Glutamatergic neuron (in vitro differentiated cells): ENCODE measurements at regions not wholly inside any gene's neighbourhood (a gene's known extent, or its start where the extent isn't known, plus 50 kb on each side); places are given as distances from the start of the nearest gene placed in this dataset.

Experiments
- DNase-seq: peaks from one replicate; pipeline ENCODE4 v3.0.0; 2022
- H3K27ac Mint-ChIP-seq: one replicate; pipeline ENCODE4 v1.8.0; 2020; ENCODE audit warnings: mild to moderate bottlenecking, mixed read lengths, inconsistent platforms; ENCODE audit not compliant: unreplicated experiment
- H3K27me3 Mint-ChIP-seq: one replicate; pipeline ENCODE4 v1.8.0; 2020; ENCODE audit warnings: mild to moderate bottlenecking, moderate library complexity, mixed read lengths, inconsistent platforms; ENCODE audit not compliant: unreplicated experiment
- H3K36me3 Mint-ChIP-seq: one replicate; pipeline ENCODE4 v1.8.0; 2020; ENCODE audit warnings: mild to moderate bottlenecking, mixed read lengths, inconsistent platforms; ENCODE audit not compliant: unreplicated experiment
- H3K4me1 Mint-ChIP-seq: one replicate; pipeline ENCODE4 v1.8.0; 2020; ENCODE audit warnings: mild to moderate bottlenecking, low read depth, mixed read lengths, inconsistent platforms; ENCODE audit not compliant: unreplicated experiment
- H3K4me3 Mint-ChIP-seq: one replicate; pipeline ENCODE4 v1.8.0; 2020; ENCODE audit warnings: mild to moderate bottlenecking, mixed read lengths, inconsistent platforms; ENCODE audit not compliant: unreplicated experiment
- H3K9me3 Mint-ChIP-seq: one replicate; pipeline ENCODE4 v1.8.0; 2020; ENCODE audit warnings: mild to moderate bottlenecking, moderate library complexity, mixed read lengths, inconsistent platforms; ENCODE audit not compliant: unreplicated experiment
- TF ChIP-seq, protein P1 (sequence below): fragments of 200-600 bp; sonication (generic); IDR thresholded peaks from one replicate; pipeline ENCODE4 v1.5.0; 2021; ENCODE audit not compliant: partially characterized antibody, unreplicated experiment

DNA sequence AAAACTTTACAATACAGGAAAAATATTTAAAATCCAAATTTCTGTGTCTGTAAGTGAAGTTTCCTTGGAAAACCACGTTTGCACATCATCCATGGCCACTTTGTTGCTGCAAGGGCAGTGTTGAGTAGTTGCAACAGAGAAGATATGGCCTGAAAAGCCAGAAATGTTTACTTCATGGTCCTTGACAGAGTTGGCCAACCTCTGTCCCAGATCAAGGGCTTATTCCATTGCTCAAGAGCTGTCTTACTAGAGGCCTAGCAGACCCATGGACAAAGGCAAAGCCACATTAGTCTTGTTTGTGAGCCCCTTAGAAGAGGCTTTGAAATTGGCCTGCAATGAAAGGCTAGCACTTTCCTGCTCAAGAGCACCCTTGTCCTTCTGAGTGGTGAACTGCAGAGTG lies 119.4 kb downstream of the GAS1 start:
- H3K27me3 Mint-ChIP-seq = no peaks in the 10 kb centered on the region
- H3K36me3 Mint-ChIP-seq = no peaks in the 10 kb centered on the region
- no peak overlapping the region for H3K4me3 Mint-ChIP-seq
- H3K4me1 Mint-ChIP-seq = no peaks in the 10 kb centered on the region
- no peak for DNase-seq
- TF ChIP-seq, protein P1, sequence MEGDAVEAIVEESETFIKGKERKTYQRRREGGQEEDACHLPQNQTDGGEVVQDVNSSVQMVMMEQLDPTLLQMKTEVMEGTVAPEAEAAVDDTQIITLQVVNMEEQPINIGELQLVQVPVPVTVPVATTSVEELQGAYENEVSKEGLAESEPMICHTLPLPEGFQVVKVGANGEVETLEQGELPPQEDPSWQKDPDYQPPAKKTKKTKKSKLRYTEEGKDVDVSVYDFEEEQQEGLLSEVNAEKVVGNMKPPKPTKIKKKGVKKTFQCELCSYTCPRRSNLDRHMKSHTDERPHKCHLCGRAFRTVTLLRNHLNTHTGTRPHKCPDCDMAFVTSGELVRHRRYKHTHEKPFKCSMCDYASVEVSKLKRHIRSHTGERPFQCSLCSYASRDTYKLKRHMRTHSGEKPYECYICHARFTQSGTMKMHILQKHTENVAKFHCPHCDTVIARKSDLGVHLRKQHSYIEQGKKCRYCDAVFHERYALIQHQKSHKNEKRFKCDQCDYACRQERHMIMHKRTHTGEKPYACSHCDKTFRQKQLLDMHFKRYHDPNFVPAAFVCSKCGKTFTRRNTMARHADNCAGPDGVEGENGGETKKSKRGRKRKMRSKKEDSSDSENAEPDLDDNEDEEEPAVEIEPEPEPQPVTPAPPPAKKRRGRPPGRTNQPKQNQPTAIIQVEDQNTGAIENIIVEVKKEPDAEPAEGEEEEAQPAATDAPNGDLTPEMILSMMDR = no peak
- no peaks in the 10 kb centered on the region for H3K9me3 Mint-ChIP-seq
- H3K27ac Mint-ChIP-seq = no peak overlapping the region

DNA sequence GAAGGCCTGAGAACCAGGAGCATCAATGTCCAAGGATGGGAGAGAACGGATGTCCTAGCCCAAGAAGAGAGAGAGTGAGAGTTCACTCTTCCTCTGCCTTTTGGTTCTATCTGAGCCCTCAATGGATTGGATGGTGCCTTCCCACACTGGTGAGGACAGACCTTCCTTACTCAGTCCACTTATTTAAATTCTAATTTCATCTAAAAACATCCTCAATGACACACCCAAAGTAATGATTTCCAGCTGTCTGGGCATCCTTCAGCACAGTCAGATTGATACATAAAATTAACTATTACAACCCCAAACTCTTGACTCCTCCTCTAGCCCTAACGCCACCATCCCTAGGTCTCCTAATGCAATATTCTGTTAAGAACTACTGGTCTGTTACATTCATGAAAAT lies 122.0 kb downstream of the GAS1 start:
- H3K9me3 Mint-ChIP-seq = no peaks in the 10 kb centered on the region
- no peak overlapping the region for H3K27ac Mint-ChIP-seq
- TF ChIP-seq, protein P1 = no peak
- no peak overlapping the region for H3K4me3 Mint-ChIP-seq
- no peaks in the 10 kb centered on the region for H3K4me1 Mint-ChIP-seq
- no peak for DNase-seq
- H3K36me3 Mint-ChIP-seq = peaks cover 4% of the 10 kb centered on the region
- H3K27me3 Mint-ChIP-seq = no peaks in the 10 kb centered on the region

DNA sequence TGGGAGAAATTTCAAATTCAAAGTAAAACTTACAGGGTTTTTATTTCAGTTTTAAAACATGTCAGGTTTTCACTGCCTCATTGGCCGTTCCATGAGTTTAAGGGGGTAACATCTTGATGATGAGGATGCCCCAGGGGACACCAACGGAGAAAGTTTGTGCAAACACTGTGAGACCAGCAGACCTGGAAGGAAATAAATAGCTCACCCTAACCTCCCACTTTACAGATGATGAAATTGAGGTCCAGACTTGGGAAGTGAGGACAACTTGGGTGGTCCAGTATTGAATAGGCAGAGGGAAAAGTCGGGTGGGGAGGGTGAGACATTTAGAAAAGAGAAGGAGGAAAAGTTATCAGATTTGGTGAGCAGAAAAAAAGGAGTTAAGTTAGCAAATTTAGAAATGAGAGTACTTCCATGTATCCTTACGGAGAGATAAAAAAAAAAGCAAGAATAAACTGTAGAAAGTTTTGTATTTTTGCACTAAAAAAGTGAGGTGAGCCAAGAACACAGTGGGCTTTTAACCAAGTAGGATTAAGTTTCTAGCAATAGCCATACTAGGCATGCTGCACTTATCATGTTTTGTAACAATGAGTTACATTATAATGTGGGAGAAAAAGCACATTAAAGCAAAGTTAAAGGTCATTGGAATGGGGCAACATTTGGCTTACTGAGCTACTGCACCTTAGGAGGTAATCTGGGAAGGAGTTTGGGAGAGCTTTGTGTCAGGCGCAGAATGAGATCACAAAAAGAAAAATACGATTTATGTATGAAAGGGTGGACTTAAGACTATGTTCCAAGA lies 125.1 kb downstream of the GAS1 start:
- Mint-ChIP-seq H3K4me3 (no peak overlapping the region), H3K27ac (no peak overlapping the region), H3K4me1 (no peaks in the 10 kb centered on the region), H3K9me3 (peaks cover 4% of the 10 kb centered on the region), H3K27me3 (no peaks in the 10 kb centered on the region), H3K36me3 (peaks cover 4% of the 10 kb centered on the region)
- TF ChIP-seq, protein P1 = no peak
- no peak for DNase-seq

DNA sequence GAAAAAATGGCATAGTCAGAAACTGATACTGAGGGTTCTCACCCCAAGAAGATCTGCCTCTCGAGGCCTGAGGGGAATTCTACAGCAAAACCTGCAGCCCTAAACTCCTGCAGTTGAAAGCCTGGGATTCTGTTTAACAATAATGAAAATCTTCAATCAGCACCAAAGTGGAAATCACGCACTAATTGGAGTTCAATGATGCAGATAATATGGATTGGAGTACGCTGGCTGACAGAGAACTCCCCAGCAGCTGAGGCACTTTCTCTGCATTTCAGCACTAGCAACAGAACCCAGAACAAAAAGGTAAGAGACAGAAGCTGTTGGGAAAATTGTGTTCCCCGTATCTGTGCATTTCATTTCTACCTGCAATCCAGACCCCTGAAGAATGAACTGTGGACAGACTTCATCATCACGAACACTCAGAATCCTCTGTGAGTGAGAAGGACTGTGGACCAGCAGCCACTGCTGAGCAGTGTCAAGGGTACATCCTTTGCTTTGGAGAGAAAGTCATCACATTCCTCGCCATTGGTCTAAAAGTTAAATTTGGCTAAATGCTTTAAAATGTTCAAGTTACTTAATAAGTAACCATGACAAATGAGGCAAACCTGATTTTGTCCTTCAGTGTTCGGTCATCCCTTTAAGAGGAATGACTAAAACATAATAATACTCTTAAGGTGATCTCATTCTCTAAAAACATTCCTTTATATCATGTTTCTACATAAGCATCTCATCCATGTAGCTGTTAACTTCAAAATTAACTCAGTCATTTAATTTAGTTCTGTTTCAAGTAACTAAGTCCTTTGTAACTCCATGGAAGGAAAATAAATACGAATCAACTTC lies 126.1 kb downstream of the GAS1 start:
- H3K4me3 Mint-ChIP-seq = no peak overlapping the region
- no peak overlapping the region for H3K27ac Mint-ChIP-seq
- no peak for DNase-seq
- no peaks in the 10 kb centered on the region for H3K4me1 Mint-ChIP-seq
- no peaks in the 10 kb centered on the region for H3K27me3 Mint-ChIP-seq
- TF ChIP-seq, protein P1 = no peak
- peaks cover 4% of the 10 kb centered on the region for H3K36me3 Mint-ChIP-seq
- peaks cover 4% of the 10 kb centered on the region for H3K9me3 Mint-ChIP-seq

DNA sequence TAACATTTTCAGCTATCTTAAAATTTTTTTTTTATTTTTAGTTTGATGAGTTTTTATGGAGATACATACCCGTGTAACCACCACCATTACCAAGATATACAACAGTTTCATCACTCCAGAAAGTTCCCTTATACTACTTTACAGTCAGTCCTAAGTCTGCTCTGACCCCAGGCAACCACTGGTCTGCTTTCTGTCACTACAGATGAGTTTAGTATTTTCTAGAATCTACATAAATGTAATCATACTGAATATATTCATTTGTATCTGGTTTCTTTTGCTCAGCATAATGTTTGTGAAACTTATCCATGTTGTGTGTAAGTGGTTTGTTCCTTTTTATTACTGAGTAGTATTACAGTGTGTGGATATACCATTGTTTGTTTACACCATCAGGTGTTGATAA lies 127.8 kb downstream of the GAS1 start:
- peaks cover 4% of the 10 kb centered on the region for H3K9me3 Mint-ChIP-seq

More for the DNA sequence above, 127.8 kb downstream of the GAS1 start:
- Mint-ChIP-seq H3K27me3 (no peaks in the 10 kb centered on the region), H3K27ac (no peak overlapping the region), H3K4me1 (no peaks in the 10 kb centered on the region), H3K36me3 (peaks cover 4% of the 10 kb centered on the region), H3K4me3 (no peak overlapping the region)
- DNase-seq = no peak
- TF ChIP-seq, protein P1 = no peak
